Transverse colon (tissue), 4 donors: ENCODE measurements at regions not wholly inside any gene's neighbourhood (a gene's known extent, or its start where the extent isn't known, plus 50 kb on each side); places are given as distances from the start of the nearest gene placed in this dataset.

Experiments
- POLR2A ChIP-seq: fragments of 450-650 bp; IDR thresholded peaks from one replicate; pipeline ENCODE4 v1.6.1; 2016; ENCODE audit warnings: antibody characterized with exemption, mild to moderate bottlenecking, moderate library complexity
- POLR2AphosphoS5 ChIP-seq, 3 donors: sonication (generic); formaldehyde crosslinking; IDR thresholded peaks; one replicate each; pipeline ENCODE4 v1.6.1; 2016; ENCODE audit warnings: antibody characterized with exemption in 3 of 3
- TF ChIP-seq, protein P1 (sequence below), 5 experiments: fragments of 200-600 bp in 3 of 5; fragments of 450-650 bp in 2 of 5; sonication (generic) in 3 of 5; IDR thresholded peaks; 1 replicate in 2 of 5; 2 replicates in 3 of 5; pipeline ENCODE4 v1.5.1; 2016 to 2017; ENCODE audit warnings: antibody characterized with exemption in 5 of 5, inconsistent platforms in 3 of 5, mild to moderate bottlenecking in 2 of 5, moderate library complexity in 1 of 5

DNA sequence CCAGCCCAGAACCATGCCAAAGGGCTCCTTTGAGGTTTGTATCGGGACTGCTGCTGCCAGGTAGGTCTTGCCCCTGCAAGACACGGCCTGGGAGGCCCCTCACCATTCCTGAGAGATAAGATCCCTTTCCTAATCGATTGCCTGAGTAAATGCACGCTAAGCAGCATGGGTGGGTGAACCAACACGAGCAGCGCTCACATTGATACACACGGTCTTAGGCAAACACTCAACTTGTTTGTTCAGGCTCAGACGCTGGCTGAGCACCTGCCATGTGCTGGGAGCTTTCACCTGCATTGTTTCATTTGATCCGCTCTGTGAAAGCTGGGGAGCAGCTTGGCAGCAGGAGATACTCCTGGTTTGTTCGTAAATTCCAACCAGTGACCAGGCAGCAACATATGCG lies 76.9 kb upstream of the NEURL1B start:
- TF ChIP-seq, protein P1, sequence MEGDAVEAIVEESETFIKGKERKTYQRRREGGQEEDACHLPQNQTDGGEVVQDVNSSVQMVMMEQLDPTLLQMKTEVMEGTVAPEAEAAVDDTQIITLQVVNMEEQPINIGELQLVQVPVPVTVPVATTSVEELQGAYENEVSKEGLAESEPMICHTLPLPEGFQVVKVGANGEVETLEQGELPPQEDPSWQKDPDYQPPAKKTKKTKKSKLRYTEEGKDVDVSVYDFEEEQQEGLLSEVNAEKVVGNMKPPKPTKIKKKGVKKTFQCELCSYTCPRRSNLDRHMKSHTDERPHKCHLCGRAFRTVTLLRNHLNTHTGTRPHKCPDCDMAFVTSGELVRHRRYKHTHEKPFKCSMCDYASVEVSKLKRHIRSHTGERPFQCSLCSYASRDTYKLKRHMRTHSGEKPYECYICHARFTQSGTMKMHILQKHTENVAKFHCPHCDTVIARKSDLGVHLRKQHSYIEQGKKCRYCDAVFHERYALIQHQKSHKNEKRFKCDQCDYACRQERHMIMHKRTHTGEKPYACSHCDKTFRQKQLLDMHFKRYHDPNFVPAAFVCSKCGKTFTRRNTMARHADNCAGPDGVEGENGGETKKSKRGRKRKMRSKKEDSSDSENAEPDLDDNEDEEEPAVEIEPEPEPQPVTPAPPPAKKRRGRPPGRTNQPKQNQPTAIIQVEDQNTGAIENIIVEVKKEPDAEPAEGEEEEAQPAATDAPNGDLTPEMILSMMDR (IDR thresholded peaks at IDR 0.05), result no peak
- TF ChIP-seq POLR2AphosphoS5 (IDR thresholded peaks at IDR 0.05) (no peak), POLR2A (no peak)
